ENCODE measurements at regions not wholly inside any gene's neighbourhood (a gene's known extent, or its start where the extent isn't known, plus 50 kb on each side); places are given as distances from the start of the nearest gene placed in this dataset.

DNA sequence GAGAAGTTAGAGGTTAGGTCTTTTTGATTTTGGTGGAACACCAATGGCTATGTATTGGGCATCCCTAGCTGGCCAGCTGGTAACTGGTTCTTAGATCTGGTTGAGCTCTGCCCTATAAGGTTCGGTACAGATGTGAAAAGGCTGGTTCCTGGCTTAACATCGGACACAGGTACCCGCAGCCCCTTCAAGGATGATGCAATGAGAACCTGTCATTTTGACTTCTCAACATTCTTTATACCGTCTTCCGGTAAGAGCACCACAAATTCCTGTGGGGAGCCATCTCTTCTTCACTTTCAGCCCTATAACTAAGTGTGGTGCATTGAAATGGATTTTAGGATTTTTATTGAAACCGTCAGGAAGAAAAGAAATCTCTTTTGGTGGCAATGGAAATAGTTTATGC is 222.8 kb downstream of the ADAMTS9 start:
- Histone ChIP-seq H3K36me3 (no peaks in the 10 kb centered on the region), H3K27ac (no peak overlapping the region), H3K27me3 (no peaks in the 10 kb centered on the region), H3K4me3 (no peak overlapping the region), H3K4me1 (no peaks in the 10 kb centered on the region), H3K9me3 (replicated peaks) (no peaks in the 10 kb centered on the region)
- no peak for DNase-seq

DNA sequence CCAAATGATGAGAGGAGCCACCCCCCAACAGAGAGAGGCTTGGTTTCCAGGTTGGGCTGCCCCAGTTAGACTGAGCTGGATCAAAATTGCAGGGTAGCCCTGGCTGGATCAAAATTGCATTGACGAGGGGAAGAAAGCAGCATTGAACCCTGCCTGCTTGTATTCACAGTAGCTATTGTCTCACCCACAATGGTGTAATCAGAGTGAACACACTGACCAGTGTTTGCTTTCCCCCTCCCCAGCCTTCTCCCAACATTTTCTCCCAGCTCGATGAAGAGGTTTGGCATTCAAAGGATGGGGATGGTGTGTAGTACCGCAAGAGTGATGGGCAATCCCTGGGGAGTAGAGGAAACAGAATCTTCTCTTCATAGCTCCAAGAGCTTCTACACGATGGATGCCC is 223.8 kb downstream of the ADAMTS9 start:
- H3K4me3 ChIP-seq: no peak overlapping the region
- H3K36me3 ChIP-seq: no peaks in the 10 kb centered on the region
- no peaks in the 10 kb centered on the region for H3K9me3 ChIP-seq (replicated peaks)
- H3K27me3 ChIP-seq: no peaks in the 10 kb centered on the region
- no peak for DNase-seq
- H3K4me1 ChIP-seq: no peaks in the 10 kb centered on the region
- H3K27ac ChIP-seq: no peak overlapping the region

DNA sequence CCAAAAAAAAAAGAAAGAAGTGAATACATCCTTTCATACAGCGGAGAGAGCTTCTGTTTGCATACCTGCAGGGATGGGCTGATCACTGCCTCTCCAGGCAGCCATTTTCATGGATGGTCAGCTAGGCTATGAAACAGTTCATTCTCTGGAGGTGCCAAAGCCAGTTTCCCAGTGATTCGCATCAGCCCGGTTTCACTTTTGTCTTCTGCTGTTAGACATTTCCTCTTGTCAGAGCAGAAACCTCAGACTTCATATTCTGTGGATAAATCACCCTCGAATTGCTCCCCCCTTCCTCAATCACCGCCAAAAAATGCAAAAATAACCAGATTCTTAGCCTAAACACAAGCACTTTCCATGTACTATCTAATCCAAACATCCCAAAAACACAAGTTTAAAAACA is 225.6 kb downstream of the ADAMTS9 start:
- no peak for DNase-seq
- H3K36me3 ChIP-seq: no peaks in the 10 kb centered on the region
- no peaks in the 10 kb centered on the region for H3K4me1 ChIP-seq
- no peak overlapping the region for H3K27ac ChIP-seq
- H3K9me3 ChIP-seq (replicated peaks): no peaks in the 10 kb centered on the region
- H3K27me3 ChIP-seq: no peaks in the 10 kb centered on the region
- no peak overlapping the region for H3K4me3 ChIP-seq

DNA sequence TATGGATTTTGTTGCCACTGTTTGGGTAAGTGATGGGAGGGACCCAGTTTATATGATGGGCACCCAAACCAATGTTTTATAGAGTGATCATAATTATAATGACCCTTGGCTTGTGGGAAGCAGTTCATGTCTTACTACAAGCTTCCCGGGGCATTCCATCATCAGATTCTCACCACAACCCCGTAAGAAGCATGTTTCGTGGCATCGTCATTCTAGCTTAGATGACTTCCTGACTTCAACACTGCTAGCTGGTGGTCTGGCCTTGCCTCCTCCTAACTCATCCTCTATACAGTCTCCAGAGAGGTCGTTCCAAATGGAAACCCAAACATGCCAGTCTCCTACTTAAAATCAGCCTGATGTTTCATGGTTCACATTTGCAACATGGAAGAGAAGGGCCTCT is 226.9 kb downstream of the ADAMTS9 start:
- Histone ChIP-seq H3K4me3 (no peak overlapping the region), H3K4me1 (no peaks in the 10 kb centered on the region), H3K9me3 (replicated peaks) (no peaks in the 10 kb centered on the region), H3K27me3 (no peaks in the 10 kb centered on the region), H3K36me3 (no peaks in the 10 kb centered on the region), H3K27ac (no peak overlapping the region)
- no peak for DNase-seq

DNA sequence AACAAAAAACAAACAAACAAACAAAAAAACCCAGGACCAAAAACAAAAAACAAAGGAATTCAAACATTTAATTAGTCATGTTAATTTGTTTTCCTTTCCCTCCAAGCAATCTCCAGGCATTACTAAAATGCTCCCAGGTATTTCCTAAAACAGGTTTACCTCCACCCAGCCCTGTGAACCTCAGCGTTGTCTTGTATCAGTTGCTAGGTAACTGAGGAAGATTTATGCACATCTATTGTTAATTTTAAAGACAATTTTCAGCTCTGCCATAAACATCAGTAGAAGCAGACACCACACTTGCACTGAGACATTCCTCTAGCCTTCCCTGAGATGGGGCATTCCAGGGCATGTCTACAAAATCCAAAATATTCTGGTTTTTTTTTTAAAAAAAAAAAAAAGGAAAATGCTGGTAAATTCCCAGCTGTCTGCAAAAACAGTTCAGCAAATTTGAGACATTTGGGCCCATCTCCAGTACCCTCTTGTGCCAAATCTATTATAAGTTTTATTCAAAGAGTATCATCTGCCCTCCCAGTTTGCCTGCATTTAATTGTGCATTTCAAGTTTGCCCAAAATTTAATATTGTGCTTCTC is 227.6 kb downstream of the ADAMTS9 start:
- H3K4me3 ChIP-seq: no peak overlapping the region
- H3K9me3 ChIP-seq (replicated peaks): no peaks in the 10 kb centered on the region
- H3K4me1 ChIP-seq: no peaks in the 10 kb centered on the region
- DNase-seq: no peak
- no peaks in the 10 kb centered on the region for H3K36me3 ChIP-seq
- H3K27me3 ChIP-seq: no peaks in the 10 kb centered on the region
- H3K27ac ChIP-seq: no peak overlapping the region

DNA sequence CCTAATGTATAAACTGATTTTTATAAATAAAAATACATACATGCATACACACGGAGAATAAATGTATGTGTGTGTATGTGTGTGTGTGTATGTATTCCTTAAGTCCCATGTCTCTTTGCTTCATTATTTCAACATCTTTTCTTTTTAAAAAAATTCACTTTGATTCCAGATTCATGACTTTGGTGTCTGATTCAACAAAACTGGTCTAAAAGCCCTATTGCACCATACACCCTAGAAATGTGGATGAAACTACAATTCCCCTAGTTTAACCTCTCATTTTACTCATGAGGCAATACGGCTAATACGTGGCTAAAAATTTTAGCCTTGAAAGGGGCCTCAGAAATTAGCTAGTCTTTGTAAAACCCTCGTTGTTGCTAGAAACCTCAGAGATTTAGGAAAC is 228.1 kb downstream of the ADAMTS9 start:
- H3K27ac ChIP-seq: no peak overlapping the region
- no peaks in the 10 kb centered on the region for H3K9me3 ChIP-seq (replicated peaks)
- no peaks in the 10 kb centered on the region for H3K36me3 ChIP-seq
- DNase-seq: no peak
- no peaks in the 10 kb centered on the region for H3K27me3 ChIP-seq
- no peaks in the 10 kb centered on the region for H3K4me1 ChIP-seq
- H3K4me3 ChIP-seq: no peak overlapping the region

DNA sequence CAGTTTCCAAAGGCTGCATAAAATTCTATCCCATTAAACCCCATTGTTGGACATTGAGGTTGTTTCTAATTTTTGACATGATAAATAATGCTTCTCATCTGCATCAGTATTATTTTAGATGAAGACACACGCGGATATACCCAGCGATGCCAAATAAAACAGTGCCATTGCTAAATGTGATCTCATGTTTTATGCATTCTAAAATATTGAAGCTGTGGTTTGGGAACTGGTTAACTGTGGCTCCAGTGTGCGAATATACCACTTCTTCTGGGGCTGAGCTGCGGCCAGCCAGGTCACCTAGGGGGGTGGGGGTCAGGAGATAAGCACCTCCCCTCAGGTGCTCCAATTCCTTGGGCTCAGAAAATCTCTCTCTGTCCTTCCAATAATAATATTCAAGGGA is 230.0 kb downstream of the ADAMTS9 start:
- no peak overlapping the region for H3K27ac ChIP-seq
- no peak for DNase-seq

DNA sequence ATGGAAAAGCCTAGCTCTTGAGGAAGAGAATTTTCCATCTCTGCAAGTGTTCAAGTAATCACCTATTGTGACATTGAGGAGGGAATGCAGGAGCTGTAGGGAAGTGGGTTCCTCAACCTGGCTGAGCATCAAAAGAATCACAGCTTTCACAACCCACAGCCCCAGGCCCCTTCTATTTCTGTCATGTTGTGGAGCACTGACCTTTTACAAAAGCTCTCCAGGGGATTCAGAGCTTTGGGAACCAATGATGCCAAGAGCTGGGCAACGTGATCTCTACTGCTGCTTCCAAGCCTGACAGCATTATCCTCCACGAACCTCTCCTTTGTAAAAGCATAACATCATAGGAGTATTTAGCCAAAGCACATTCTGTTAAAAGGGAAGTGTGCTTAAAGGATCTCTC is 231.1 kb downstream of the ADAMTS9 start:
- H3K4me3 ChIP-seq: no peak overlapping the region
- H3K36me3 ChIP-seq: no peaks in the 10 kb centered on the region
- no peaks in the 10 kb centered on the region for H3K27me3 ChIP-seq
- no peak for DNase-seq
- H3K4me1 ChIP-seq: no peaks in the 10 kb centered on the region
- H3K9me3 ChIP-seq (replicated peaks): no peaks in the 10 kb centered on the region
- H3K27ac ChIP-seq: no peak overlapping the region

More for the DNA sequence above, 230.0 kb downstream of the ADAMTS9 start:
- no peaks in the 10 kb centered on the region for H3K36me3 ChIP-seq
- H3K4me1 ChIP-seq: no peaks in the 10 kb centered on the region
- no peaks in the 10 kb centered on the region for H3K9me3 ChIP-seq (replicated peaks)
- H3K4me3 ChIP-seq: no peak overlapping the region
- no peaks in the 10 kb centered on the region for H3K27me3 ChIP-seq

DNA sequence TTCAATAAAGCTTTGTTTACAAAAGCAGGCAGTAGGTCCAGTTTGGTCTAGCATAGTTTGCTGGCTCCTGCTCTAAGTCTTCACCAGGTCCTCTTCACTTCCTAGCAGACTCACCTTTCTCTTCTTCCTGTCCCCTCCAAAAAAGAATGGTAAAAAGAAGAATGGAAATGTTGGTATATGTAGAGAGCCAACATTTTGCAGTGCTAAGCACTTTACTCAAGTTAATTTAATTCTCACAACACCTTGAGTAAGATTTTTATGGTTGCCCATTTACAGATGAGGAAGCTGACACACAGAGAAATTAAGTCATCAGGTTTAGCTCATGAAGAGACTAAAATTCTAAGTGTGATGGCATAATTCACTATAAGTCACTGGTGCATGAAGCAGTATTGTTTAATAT is 230.1 kb upstream of the PRICKLE2 start:
- Histone ChIP-seq H3K36me3 (no peaks in the 10 kb centered on the region), H3K9me3 (replicated peaks) (no peaks in the 10 kb centered on the region), H3K27ac (no peak overlapping the region), H3K4me3 (no peak overlapping the region), H3K27me3 (no peaks in the 10 kb centered on the region), H3K4me1 (no peaks in the 10 kb centered on the region)
- DNase-seq: no peak

DNA sequence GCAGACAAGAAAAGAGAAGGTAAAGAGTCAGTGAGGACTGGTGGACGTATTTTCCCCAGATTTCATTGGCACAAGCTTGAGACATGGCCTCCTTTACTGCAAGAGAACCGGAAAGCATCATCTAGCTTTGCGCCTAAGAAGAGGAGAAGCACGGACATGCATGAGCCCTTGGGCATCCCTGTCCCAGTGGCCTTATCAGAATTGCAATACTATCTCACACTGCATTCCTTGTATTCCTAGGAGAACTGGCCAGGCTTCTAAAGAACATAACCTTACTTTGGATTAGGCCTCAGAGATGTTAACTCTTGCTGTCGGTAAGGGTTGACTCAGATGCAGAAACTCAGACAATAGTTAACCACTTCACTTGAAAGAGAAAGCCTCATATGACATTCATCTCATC is 229.5 kb upstream of the PRICKLE2 start:
- no peak overlapping the region for H3K27ac ChIP-seq
- DNase-seq: no peak
- no peaks in the 10 kb centered on the region for H3K9me3 ChIP-seq (replicated peaks)
- H3K27me3 ChIP-seq: no peaks in the 10 kb centered on the region
- H3K36me3 ChIP-seq: no peaks in the 10 kb centered on the region
- no peaks in the 10 kb centered on the region for H3K4me1 ChIP-seq
- no peak overlapping the region for H3K4me3 ChIP-seq

DNA sequence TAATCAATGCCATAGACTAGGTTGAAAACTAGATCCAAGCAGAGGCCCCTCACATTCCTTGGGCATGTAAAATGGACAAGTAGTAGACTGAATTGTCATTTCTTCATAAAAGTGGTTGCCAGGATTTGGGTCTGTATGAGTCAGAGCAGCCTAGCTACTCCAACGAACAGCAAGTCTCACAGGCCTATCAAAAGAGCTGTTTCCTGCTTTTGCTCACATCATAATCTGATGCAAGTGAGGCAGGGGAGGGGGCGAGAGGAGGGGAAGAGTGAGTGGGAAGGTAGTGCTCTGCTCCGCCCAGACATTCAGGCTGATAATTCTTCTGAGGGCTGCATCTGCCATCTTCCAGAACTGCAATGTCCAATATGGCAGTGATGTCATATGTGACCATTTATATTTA is 228.9 kb upstream of the PRICKLE2 start:
- Histone ChIP-seq H3K4me1 (no peaks in the 10 kb centered on the region), H3K9me3 (replicated peaks) (no peaks in the 10 kb centered on the region), H3K4me3 (no peak overlapping the region), H3K27me3 (no peaks in the 10 kb centered on the region), H3K36me3 (no peaks in the 10 kb centered on the region), H3K27ac (no peak overlapping the region)
- no peak for DNase-seq

DNA sequence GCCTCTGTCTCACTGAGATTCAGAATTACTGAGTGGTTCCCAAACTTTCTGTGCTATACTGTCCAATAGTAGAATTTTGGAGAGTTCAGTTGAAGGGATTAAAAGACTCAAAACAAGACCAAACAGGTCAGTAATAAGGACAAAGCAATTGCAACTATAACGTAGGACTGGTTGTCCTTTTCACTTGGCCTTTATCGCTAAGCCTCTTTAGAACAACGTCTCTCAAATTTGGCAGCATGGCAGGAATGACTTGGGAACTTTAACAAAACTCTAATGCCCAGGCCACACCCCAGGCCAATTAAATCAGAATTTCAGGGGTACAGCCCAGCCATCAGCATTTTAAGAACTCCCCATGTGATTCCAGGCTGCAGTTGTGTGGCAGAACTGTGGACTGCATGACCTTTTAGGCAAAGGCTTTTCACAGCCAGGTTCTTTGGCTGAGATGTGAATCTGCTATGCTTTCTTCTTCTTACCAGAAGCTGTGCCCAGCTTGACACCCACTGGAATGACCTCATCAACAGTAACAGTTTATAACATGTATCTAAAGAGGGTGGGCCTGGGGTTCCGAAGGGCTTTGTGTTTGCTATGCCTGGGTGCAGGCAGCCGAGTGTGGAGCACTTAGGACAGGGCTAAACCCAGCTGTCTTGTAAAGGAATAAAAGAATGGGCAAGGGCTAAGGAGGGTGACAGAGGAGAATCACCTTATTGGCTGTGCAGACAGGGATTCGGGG is 226.2 kb upstream of the PRICKLE2 start:
- no peaks in the 10 kb centered on the region for H3K36me3 ChIP-seq
- no peak for DNase-seq
- H3K27ac ChIP-seq: no peak overlapping the region
- no peaks in the 10 kb centered on the region for H3K27me3 ChIP-seq
- no peaks in the 10 kb centered on the region for H3K9me3 ChIP-seq (replicated peaks)
- H3K4me1 ChIP-seq: no peaks in the 10 kb centered on the region
- H3K4me3 ChIP-seq: no peak overlapping the region

DNA sequence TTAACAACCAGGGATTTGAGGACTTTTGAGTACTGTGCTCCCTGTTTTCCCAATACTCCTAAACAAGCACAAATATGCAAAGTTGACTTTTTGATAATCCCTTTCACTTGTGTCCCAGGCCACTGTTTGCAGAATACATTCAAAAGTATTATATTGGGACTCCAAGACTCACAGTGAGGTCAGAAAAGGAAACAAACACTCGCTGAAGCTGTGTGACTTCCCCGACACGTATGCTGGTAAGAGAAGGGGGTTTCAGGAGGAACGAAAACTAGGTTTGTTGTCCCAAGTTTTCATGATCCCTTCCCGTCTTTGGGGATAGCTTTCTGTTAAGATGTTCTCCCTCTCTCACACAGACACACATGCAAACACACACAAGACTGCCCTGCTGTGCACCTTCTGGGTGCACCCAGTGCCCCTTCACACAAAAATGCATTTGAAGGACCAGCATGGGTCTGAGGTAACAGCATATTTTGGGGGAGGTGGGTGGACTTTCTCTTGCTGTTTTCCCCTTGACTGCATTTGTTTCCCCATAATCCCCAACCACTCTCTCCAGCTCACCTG is 225.2 kb upstream of the PRICKLE2 start:
- DNase-seq: no peak
- Histone ChIP-seq H3K9me3 (replicated peaks) (no peaks in the 10 kb centered on the region), H3K36me3 (no peaks in the 10 kb centered on the region), H3K27me3 (no peaks in the 10 kb centered on the region), H3K4me1 (no peaks in the 10 kb centered on the region), H3K4me3 (no peak overlapping the region), H3K27ac (no peak overlapping the region)

DNA sequence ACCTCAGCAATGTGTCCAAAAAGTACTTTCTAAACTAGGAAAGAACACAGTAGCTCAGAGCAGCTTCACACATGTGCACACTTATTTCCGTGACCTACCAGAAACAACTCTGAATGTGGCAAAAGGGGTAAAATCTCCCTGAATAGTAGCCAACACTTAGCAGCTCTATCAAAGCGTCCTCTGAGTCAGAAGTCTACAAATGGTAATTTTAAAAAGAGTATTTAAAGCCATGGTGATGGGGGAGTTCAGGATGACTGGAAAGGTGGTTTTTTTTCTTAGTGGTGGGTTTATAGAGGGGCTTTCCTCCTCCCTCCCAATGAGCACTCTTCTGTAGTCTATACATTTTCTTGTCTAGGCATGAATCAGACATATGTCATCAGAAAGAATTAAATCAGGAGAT is 223.8 kb upstream of the PRICKLE2 start:
- H3K4me3 ChIP-seq: no peak overlapping the region
- H3K27me3 ChIP-seq: no peaks in the 10 kb centered on the region
- DNase-seq: no peak
- H3K9me3 ChIP-seq (replicated peaks): no peaks in the 10 kb centered on the region
- H3K36me3 ChIP-seq: no peaks in the 10 kb centered on the region
- no peak overlapping the region for H3K27ac ChIP-seq
- no peaks in the 10 kb centered on the region for H3K4me1 ChIP-seq

DNA sequence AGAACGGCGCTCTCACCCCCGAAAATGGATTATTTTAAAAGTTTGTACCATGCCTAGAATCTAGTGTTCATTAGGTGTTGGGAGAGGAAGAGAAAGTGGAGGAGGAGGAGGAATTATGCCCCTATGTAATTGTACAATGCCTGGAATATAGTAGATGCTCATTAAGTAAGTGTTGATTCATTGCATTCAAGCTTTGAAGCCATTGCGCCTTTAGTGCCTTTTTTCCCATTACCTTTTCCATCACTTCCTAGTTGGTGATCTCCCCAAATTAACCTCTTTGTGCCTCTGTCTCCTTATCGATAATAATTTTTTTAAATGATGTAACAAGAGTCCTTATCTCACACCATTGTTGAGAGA is 220.7 kb upstream of the PRICKLE2 start:
- no peak for DNase-seq
- no peak overlapping the region for H3K27ac ChIP-seq
- H3K9me3 ChIP-seq (replicated peaks): no peaks in the 10 kb centered on the region
- no peaks in the 10 kb centered on the region for H3K4me1 ChIP-seq
- no peaks in the 10 kb centered on the region for H3K27me3 ChIP-seq
- no peak overlapping the region for H3K4me3 ChIP-seq
- H3K36me3 ChIP-seq: no peaks in the 10 kb centered on the region
